ENCODE measurements at regions not wholly inside any gene's neighbourhood (a gene's known extent, or its start where the extent isn't known, plus 50 kb on each side); places are given as distances from the start of the nearest gene placed in this dataset.

- DNase-seq (ENCODE audit: extremely low read depth, low read depth) = no peak
Observed at GRCh38 chr19:29393915-29394460, 131.8 kb upstream of the VSTM2B start.

GRCh38 chr19:29395111-29395733, 130.6 kb upstream of the VSTM2B start:
- no peak for DNase-seq (ENCODE audit: extremely low read depth, low read depth)

GRCh38 chr19:29395734-29396414, 129.9 kb upstream of the VSTM2B start:
- no peak for DNase-seq (ENCODE audit: extremely low read depth, low read depth)

GRCh38 chr19:29396925-29397324, 128.9 kb upstream of the VSTM2B start:
- no peak for DNase-seq (ENCODE audit: extremely low read depth, low read depth)

GRCh38 chr19:29397748-29398147, 128.0 kb upstream of the VSTM2B start:
- DNase-seq (ENCODE audit: extremely low read depth, low read depth) = no peak

GRCh38 chr19:29399804-29400203, 126.0 kb upstream of the VSTM2B start:
- DNase-seq (ENCODE audit: extremely low read depth, low read depth) = no peak

GRCh38 chr19:29400917-29401711, 124.7 kb upstream of the VSTM2B start:
- DNase-seq (ENCODE audit: extremely low read depth, low read depth) = no peak

- no peak for DNase-seq (ENCODE audit: extremely low read depth, low read depth)
Observed at GRCh38 chr19:29401712-29402421, 123.9 kb upstream of the VSTM2B start.

- no peak for DNase-seq (ENCODE audit: extremely low read depth, low read depth)
Observed at GRCh38 chr19:29402563-29402962, 123.2 kb upstream of the VSTM2B start.

GRCh38 chr19:29404015-29404414, 121.8 kb upstream of the VSTM2B start:
- DNase-seq (ENCODE audit: extremely low read depth, low read depth) = no peak

- DNase-seq (ENCODE audit: extremely low read depth, low read depth) = no peak
Observed at GRCh38 chr19:29404951-29405727, 120.7 kb upstream of the VSTM2B start.

- no peak for DNase-seq (ENCODE audit: extremely low read depth, low read depth)
Observed at GRCh38 chr19:29405728-29405995, 120.1 kb upstream of the VSTM2B start.

- DNase-seq (ENCODE audit: extremely low read depth, low read depth) = no peak
Observed at GRCh38 chr19:29409076-29409862, 116.5 kb upstream of the VSTM2B start.

GRCh38 chr19:29410601-29411000, 115.2 kb upstream of the VSTM2B start:
- DNase-seq (ENCODE audit: extremely low read depth, low read depth) = no peak

- no peak for DNase-seq (ENCODE audit: extremely low read depth, low read depth)
Observed at GRCh38 chr19:29411113-29411581, 114.6 kb upstream of the VSTM2B start.

GRCh38 chr19:29413435-29413834, 112.4 kb upstream of the VSTM2B start:
- DNase-seq (ENCODE audit: extremely low read depth, low read depth) = no peak

- no peak for DNase-seq (ENCODE audit: extremely low read depth, low read depth)
Observed at GRCh38 chr19:29415507-29415906, 110.3 kb upstream of the VSTM2B start.

GRCh38 chr19:29417048-29417447, 108.7 kb upstream of the VSTM2B start:
- no peak for DNase-seq (ENCODE audit: extremely low read depth, low read depth)

GRCh38 chr19:29418201-29418600, 107.6 kb upstream of the VSTM2B start:
- no peak for DNase-seq (ENCODE audit: extremely low read depth, low read depth)

All from NCI-H460 (cell line).